Muscle layer of colon (tissue), 2 donors: ENCODE measurements at regions not wholly inside any gene's neighbourhood (a gene's known extent, or its start where the extent isn't known, plus 50 kb on each side); places are given as distances from the start of the nearest gene placed in this dataset.
A peak's percentile ranks its signal among the peaks of the same experiment; 100 is the strongest.

ENCODE experiments used
- H3K27ac ChIP-seq: one replicate; pipeline ENCODE4 v1.7.0; 2013; ENCODE audit warnings: low read depth, mild to moderate bottlenecking, low read length, moderate library complexity
- H3K27me3 ChIP-seq, 2 donors: one replicate each; pipeline ENCODE4 v1.7.0; 2013; ENCODE audit warnings: low read length in 2 of 2, mild to moderate bottlenecking in 2 of 2; ENCODE audit not compliant: insufficient read depth in 2 of 2, control insufficient read depth in 1 of 2
- H3K36me3 ChIP-seq: one replicate; pipeline ENCODE4 v1.7.0; 2013; ENCODE audit warnings: mild to moderate bottlenecking, low read length; ENCODE audit not compliant: insufficient read depth
- H3K4me1 ChIP-seq: one replicate; pipeline ENCODE4 v1.7.0; 2013; ENCODE audit warnings: mild to moderate bottlenecking, low read length; ENCODE audit not compliant: insufficient read depth
- H3K4me3 ChIP-seq, 2 donors: one replicate each; pipeline ENCODE4 v1.7.0; 2013; ENCODE audit warnings: low read length in 2 of 2, low read depth in 1 of 2, mild to moderate bottlenecking in 1 of 2, moderate library complexity in 1 of 2
- H3K9ac ChIP-seq: one replicate; pipeline ENCODE4 v1.7.0; 2013; ENCODE audit warnings: low read length
- H3K9me3 ChIP-seq: one replicate; pipeline ENCODE4 v1.7.0; 2013; ENCODE audit warnings: mild to moderate bottlenecking, low read length
- donor health status: abdominal sarcoma.
- donor health status: Adenocarcinoma of cecum.

- Histone ChIP-seq H3K9me3 (no peaks in the 10 kb centered on the region), H3K27ac (no peak overlapping the region), H3K9ac (no peak overlapping the region), H3K36me3 (no peaks in the 10 kb centered on the region), H3K4me3 (no peak overlapping the region), H3K4me1 (peaks cover 5% of the 10 kb centered on the region), H3K27me3 (no peaks in the 10 kb centered on the region)
These were observed 168.6 kb upstream of the IFNG-AS1 start for GRCh38 chr12:67820694-67821093.

DNA sequence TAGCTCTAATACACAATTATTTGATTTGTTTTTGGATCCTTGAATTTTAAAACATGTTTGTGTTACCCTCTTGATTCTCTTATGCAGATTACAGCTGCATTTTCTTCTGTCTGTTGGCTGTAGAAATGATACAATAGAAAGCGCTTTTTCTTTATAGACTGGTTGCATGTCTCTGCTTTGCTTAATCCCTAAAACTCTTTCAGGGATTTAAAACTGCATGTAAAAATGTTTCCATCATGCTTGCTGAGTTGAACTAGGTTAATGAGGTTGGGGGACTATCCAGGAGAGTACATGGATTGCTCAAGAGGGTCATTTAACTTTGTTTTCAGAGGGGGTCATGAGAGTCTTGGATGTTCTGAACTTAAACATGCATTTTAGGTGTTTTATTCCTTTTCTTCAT lies 166.4 kb upstream of the IFNG-AS1 start:
- H3K27ac ChIP-seq, result no peak overlapping the region
- H3K4me3 ChIP-seq, result no peak overlapping the region
- H3K9ac ChIP-seq, result no peak overlapping the region
- no peaks in the 10 kb centered on the region for H3K27me3 ChIP-seq
- H3K4me1 ChIP-seq, result peaks cover 21% of the 10 kb centered on the region
- H3K36me3 ChIP-seq, result no peaks in the 10 kb centered on the region
- H3K9me3 ChIP-seq, result no peaks in the 10 kb centered on the region

DNA sequence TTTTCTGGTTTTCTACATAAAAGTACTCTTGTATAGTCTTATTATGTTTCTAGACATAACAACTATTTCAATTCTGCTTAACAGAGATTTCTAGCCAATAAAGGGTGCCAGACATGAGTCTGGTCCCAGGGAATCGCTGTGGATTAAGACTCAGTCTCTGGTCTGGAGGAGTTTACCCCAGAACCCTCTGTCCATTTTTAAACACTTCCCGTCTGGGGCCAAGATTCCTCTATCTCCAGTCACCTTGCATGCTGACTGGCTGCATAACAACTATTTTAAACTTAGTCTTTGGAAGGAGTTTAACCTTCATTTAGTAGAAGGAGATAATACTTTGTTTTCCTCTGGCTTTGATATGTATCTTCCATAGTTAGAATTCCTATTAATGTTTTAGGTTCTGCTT lies 163.1 kb upstream of the IFNG-AS1 start:
- no peak overlapping the region for H3K4me3 ChIP-seq
- peaks cover 24% of the 10 kb centered on the region for H3K4me1 ChIP-seq
- H3K36me3 ChIP-seq, result no peaks in the 10 kb centered on the region
- H3K9ac ChIP-seq, result no peak overlapping the region
- peak overlapping the region; percentile 19 for H3K27ac ChIP-seq
- no peaks in the 10 kb centered on the region for H3K27me3 ChIP-seq
- no peaks in the 10 kb centered on the region for H3K9me3 ChIP-seq

- peak overlapping the region; percentile 76 for H3K9ac ChIP-seq
- no peaks in the 10 kb centered on the region for H3K36me3 ChIP-seq
- H3K27me3 ChIP-seq, result no peaks in the 10 kb centered on the region
- H3K9me3 ChIP-seq, result no peaks in the 10 kb centered on the region
- peak overlapping the region; percentile 83 for H3K27ac ChIP-seq
- peaks cover 24% of the 10 kb centered on the region for H3K4me1 ChIP-seq
- peak overlapping the region; percentile 9 to 34 for H3K4me3 ChIP-seq
These were observed 162.1 kb upstream of the IFNG-AS1 start for GRCh38 chr12:67826946-67827720.

GRCh38 chr12:67827820-67828383 lies 161.3 kb upstream of the IFNG-AS1 start:
- no peaks in the 10 kb centered on the region for H3K9me3 ChIP-seq
- H3K36me3 ChIP-seq, result no peaks in the 10 kb centered on the region
- H3K9ac ChIP-seq, result peak overlapping the region; percentile 76
- H3K4me3 ChIP-seq, result peak overlapping the region; percentile 9 to 34
- peaks cover 24% of the 10 kb centered on the region for H3K4me1 ChIP-seq
- no peaks in the 10 kb centered on the region for H3K27me3 ChIP-seq
- peak overlapping the region; percentile 83 for H3K27ac ChIP-seq

DNA sequence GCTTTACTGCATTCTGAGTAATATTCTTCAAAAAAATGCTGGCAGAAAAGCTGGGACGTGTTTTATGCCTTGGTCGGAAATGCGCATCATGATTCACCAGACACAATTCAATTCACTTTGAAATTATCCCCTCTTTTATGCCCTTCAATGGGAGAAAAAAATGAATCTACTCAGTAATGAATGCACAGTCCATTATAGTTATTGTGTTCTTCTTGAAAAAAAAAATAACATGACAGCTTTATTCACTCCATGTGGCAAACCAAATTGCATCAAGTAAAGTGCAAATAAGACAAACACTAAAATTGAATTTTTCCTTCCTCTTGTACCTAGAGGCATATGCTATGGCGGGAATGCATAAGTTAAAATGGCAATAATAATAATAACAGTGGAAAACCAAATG lies 159.4 kb upstream of the IFNG-AS1 start:
- Histone ChIP-seq H3K27ac (no peak overlapping the region), H3K4me1 (peaks cover 24% of the 10 kb centered on the region), H3K4me3 (no peak overlapping the region), H3K9ac (no peak overlapping the region), H3K9me3 (no peaks in the 10 kb centered on the region), H3K36me3 (no peaks in the 10 kb centered on the region), H3K27me3 (no peaks in the 10 kb centered on the region)

DNA sequence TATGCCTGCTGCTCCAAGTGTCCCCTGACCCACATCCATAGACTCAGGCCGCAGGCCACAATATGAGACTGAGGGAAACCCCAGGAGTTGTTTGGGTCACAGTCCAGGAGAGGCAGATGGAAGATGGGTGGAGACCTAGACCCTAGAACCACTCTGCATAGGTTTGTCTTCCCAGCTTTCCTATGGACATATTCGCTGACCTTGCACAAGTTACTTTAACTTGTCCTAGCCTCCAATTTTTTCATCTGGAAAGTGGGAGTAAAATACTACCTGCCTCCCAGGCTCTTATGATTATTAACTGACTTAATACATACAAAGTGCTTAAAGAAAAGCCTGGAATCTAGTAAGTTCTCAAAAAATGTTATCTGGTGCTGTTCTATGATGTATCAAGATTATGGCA lies 157.1 kb upstream of the IFNG-AS1 start:
- H3K27ac ChIP-seq, result no peak overlapping the region
- H3K9me3 ChIP-seq, result no peaks in the 10 kb centered on the region
- no peak overlapping the region for H3K4me3 ChIP-seq
- no peak overlapping the region for H3K9ac ChIP-seq
- no peaks in the 10 kb centered on the region for H3K27me3 ChIP-seq
- peaks cover 14% of the 10 kb centered on the region for H3K4me1 ChIP-seq
- H3K36me3 ChIP-seq, result no peaks in the 10 kb centered on the region

DNA sequence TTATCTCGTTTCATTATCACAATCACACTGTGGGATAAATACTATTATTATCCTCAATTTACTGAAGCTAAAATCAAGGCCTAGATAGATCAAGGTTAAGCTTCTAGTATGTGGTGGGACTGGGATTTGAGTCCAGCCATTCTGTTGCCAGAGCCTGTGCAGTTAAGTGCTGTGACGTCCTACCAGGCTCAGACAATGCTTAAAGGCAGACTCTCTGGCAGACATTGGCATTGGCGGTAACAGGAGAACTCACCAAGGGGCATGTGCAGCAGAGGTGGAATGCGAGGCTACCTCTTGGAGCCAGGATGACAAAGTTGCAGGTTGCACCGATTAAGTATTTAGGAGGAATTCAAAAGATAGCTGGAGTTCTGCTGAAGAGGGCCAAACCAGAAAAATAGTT lies 155.6 kb upstream of the IFNG-AS1 start:
- Histone ChIP-seq H3K36me3 (no peaks in the 10 kb centered on the region), H3K4me1 (peaks cover 3% of the 10 kb centered on the region), H3K27ac (no peak overlapping the region), H3K9ac (no peak overlapping the region), H3K27me3 (no peaks in the 10 kb centered on the region), H3K4me3 (no peak overlapping the region), H3K9me3 (no peaks in the 10 kb centered on the region)

DNA sequence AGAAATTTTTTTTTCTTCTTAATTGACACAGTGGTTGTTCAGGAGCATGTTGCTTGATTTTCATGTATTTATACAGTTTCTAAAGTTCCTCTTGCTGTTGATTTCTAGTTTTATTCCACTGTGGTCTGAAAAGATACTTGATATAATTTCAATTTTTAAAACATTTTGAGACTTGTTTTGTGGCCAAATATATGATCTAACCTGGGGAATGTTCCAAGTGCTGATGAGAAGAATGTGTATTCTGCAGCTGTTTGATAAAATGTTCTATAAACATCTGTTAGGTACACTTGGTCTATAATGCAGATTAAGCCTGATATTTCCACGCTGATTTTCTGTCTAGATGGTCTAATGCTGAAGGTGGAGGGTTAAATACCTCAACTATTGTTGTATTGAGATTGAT lies 151.4 kb upstream of the IFNG-AS1 start:
- Histone ChIP-seq H3K4me3 (no peak overlapping the region), H3K27ac (no peak overlapping the region), H3K36me3 (no peaks in the 10 kb centered on the region), H3K27me3 (no peaks in the 10 kb centered on the region), H3K4me1 (no peaks in the 10 kb centered on the region), H3K9ac (no peak overlapping the region), H3K9me3 (no peaks in the 10 kb centered on the region)

GRCh38 chr12:67842124-67842523 lies 147.1 kb upstream of the IFNG-AS1 start:
- H3K9me3 ChIP-seq, result no peaks in the 10 kb centered on the region
- H3K27ac ChIP-seq, result no peak overlapping the region
- H3K27me3 ChIP-seq, result no peaks in the 10 kb centered on the region
- H3K4me1 ChIP-seq, result no peaks in the 10 kb centered on the region
- H3K36me3 ChIP-seq, result no peaks in the 10 kb centered on the region
- H3K9ac ChIP-seq, result no peak overlapping the region
- H3K4me3 ChIP-seq, result no peak overlapping the region

DNA sequence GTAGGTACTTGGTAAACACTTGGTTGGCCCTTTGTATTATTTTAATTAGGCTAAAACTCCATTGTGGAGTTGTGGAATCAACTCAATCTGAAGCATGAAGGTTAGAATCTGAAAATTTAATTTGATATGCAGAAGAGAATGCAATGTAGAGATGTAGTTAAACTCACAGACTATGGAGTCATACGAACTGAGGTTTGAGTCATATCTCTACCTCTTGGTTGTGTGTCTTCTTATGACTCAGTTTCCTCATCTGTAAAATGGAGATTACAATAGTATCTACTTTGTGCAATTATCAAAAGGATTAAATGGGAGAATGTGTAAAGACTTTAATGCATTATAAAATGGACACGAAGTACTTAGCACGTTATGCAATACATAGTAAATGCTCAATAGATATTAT lies 146.0 kb upstream of the IFNG-AS1 start:
- H3K4me1 ChIP-seq, result no peaks in the 10 kb centered on the region
- H3K27me3 ChIP-seq, result no peaks in the 10 kb centered on the region
- H3K4me3 ChIP-seq, result no peak overlapping the region
- no peaks in the 10 kb centered on the region for H3K9me3 ChIP-seq
- H3K36me3 ChIP-seq, result no peaks in the 10 kb centered on the region
- no peak overlapping the region for H3K27ac ChIP-seq
- no peak overlapping the region for H3K9ac ChIP-seq

DNA sequence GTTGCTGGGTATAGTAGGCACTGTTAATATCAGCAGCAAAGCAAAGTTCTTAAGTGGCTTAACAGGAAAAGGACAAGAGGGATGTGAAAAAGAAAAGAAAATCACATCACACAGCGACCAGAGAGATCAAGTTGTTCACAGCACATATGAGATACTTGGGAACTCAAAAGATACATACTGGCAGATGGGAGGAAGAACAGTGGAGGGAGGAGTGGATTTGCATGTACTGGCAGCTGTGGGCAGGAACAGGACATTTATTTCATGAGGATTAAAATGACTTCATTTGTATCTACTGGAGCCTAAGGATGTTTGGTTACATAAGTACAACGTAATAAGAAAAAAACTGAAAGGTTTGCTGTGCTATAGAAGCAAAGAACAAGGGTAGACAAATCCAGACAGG lies 136.5 kb upstream of the IFNG-AS1 start:
- Histone ChIP-seq H3K4me1 (peaks cover 11% of the 10 kb centered on the region), H3K27me3 (no peaks in the 10 kb centered on the region), H3K9ac (no peak overlapping the region), H3K27ac (no peak overlapping the region), H3K36me3 (no peaks in the 10 kb centered on the region), H3K9me3 (no peaks in the 10 kb centered on the region), H3K4me3 (no peak overlapping the region)
